ENCODE measurements at regions not wholly inside any gene's neighbourhood (a gene's known extent, or its start where the extent isn't known, plus 50 kb on each side); places are given as distances from the start of the nearest gene placed in this dataset.

DNA sequence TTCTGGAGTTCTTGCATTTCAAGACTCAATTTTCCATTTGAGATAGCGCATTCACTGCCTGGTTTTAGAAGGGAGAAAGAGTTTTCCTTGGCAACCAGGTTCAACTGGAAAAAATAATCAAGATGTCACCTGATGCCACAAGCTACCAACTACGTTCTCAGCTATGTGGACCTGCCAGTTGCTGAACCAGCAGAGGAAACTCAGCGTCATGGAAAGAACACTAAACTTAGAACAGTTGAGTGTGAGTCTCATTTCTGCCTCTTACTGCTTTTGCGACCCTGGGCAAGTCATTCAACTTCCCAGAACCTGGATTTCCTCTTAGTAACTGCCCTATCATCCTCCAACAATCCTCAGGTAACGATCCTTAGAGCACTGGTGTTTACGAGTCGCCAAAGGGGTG, 373.0 kb upstream of the ESRRG start:
- no peaks in the 10 kb centered on the region for H3K4me1 Mint-ChIP-seq
- no peaks in the 10 kb centered on the region for H3K36me3 Mint-ChIP-seq (ENCODE audit: low read depth)
- no peak overlapping the region for H3K4me3 Mint-ChIP-seq
- ChIA-PET POLR2A (no interaction called here), CTCF (no interaction called here)
- DNase-seq: no peak
- H3K27me3 Mint-ChIP-seq: peaks cover 1% of the 10 kb centered on the region
- no peaks in the 10 kb centered on the region for H3K9me3 Mint-ChIP-seq
- no peak overlapping the region for H3K27ac Mint-ChIP-seq

DNA sequence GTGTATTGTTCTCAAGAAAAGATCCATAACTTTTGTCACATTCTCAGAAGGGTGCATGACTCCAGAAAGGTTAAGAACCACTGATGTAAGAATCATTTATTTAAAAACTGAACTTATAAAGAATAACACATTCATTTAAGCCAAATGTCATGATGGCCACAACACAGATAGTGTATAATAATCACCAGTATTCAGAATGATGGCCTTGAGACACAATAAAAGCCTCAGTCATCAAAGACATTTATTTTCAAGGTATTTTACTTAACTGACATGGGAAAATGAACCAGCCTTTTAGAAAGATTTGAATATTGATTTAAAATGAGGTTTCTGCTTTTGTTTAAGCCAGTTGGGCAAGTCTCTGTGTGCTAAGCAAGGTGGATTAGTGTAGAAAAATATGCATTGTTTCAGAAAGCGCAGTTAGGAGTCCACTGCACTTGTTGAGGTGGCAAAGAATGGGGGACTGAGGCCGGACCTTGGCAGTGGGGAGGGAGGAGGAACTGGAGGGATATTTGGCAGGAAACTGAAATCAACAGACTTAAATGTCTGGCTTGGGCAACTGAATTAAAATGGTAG, 371.9 kb upstream of the ESRRG start:
- CTCF ChIA-PET: no interaction called here
- Mint-ChIP-seq H3K9me3 (no peaks in the 10 kb centered on the region), H3K27ac (no peak overlapping the region), H3K4me1 (peaks cover under 1% of the 10 kb centered on the region), H3K4me3 (no peak overlapping the region), H3K36me3 (ENCODE audit: low read depth) (no peaks in the 10 kb centered on the region), H3K27me3 (peaks cover 6% of the 10 kb centered on the region)
- no peak for DNase-seq
- POLR2A ChIA-PET: no interaction called here

DNA sequence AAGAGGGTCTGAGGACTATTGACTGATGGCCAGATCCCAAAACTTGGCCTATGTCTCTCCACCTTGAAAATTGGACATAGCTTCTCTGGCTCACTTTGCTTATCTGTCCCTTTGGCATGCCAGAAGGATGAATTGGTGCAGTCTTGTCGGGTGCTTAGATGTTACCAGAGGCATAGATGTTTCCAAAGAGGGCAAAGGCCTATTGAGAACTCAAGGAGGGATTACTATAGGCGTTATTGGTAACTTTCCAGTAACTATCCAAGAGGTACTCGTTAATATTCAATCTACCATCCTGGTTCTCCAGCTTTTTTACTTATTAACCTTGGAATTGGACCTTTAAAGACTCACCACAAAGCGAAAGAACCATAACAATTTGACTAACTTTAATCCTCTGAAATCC, 368.3 kb upstream of the ESRRG start:
- H3K4me1 Mint-ChIP-seq: peaks cover 3% of the 10 kb centered on the region
- H3K4me3 Mint-ChIP-seq: no peak overlapping the region
- ChIA-PET POLR2A (no interaction called here), CTCF (no interaction called here)
- H3K9me3 Mint-ChIP-seq: no peaks in the 10 kb centered on the region
- H3K36me3 Mint-ChIP-seq (ENCODE audit: low read depth): no peaks in the 10 kb centered on the region
- peaks cover 20% of the 10 kb centered on the region for H3K27me3 Mint-ChIP-seq
- no peak for DNase-seq
- no peak overlapping the region for H3K27ac Mint-ChIP-seq

DNA sequence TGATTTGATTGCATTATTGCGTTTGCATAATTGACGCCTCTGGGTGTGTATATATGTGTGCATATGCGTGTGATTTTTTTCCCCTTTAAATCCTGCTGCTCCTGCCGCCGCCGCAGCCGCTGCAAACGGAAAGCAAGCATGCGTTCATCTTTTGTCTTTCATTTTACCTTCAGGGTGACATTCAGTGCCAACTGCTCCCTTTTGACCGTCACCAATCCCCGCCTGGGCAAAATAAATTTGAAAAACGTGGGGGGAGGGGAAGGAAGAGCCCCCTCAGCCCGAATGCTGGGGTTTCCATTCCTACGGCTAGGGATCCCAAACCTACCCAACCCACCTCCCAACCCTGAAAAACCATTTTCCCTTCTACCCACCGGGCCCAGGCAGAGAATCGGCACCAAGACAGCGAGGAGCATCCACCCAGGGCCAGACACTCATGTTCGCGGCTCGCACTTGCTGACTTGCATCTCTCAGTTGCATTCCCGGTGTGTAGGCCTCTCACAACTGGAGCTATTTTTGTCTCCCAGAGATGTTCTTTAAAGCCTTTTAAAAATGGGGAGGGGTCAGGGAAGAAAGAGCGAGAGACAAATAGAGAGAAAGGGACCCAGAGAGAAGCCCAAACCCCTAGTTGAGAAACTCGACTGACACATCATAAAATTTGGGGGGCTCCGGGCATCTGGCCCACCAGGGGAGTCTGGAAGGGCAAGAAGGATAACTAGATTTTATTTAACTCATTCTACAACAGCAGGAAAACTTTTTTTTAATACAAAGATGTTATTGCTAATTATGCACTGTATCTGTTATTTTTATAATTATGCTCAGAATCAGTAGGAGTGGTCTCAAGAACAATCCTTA, 367.1 kb upstream of the ESRRG start:
- Mint-ChIP-seq H3K27ac (no peak overlapping the region), H3K9me3 (no peaks in the 10 kb centered on the region), H3K4me3 (no peak overlapping the region), H3K27me3 (peaks cover 20% of the 10 kb centered on the region), H3K4me1 (peaks cover 3% of the 10 kb centered on the region), H3K36me3 (ENCODE audit: low read depth) (no peaks in the 10 kb centered on the region)
- ChIA-PET CTCF (no interaction called here), POLR2A (no interaction called here)
- no peak for DNase-seq

DNA sequence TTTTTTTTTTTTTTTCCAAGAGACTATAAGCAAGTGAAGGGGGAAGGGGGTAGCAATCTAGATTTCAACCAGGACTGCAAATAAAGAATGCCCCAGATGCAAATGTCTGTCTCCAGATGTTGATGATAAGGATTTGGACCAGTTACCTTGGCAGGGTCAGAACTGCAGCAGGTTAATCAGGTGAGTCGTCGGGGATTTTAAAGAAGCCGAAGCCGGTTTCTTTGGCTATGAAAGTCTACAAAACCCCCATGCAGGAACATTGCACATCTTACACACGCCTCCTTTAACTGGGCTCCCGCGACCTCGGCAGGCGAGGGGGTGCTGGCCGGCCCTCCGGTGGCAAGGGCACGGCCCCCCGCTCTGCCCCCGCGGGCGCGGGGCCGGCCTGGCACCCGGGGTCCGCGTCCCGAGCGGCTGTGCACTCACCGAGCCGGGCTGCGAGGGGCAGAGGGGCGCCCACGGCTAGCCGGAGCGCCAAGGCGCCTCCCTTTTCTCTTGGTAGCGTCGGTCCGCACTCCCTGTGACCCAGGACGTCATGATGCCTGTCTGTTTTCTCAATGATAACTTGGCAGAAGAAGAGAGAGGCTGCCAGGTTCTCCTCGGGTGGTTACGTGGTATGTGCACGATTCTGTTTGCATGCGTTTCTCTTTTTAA, 366.3 kb upstream of the ESRRG start:
- CTCF ChIA-PET: no interaction called here
- Mint-ChIP-seq H3K4me3 (no peak overlapping the region), H3K9me3 (no peaks in the 10 kb centered on the region), H3K27me3 (peaks cover 20% of the 10 kb centered on the region), H3K4me1 (peaks cover 3% of the 10 kb centered on the region), H3K36me3 (ENCODE audit: low read depth) (no peaks in the 10 kb centered on the region), H3K27ac (no peak overlapping the region)
- no peak for DNase-seq
- POLR2A ChIA-PET: no interaction called here

DNA sequence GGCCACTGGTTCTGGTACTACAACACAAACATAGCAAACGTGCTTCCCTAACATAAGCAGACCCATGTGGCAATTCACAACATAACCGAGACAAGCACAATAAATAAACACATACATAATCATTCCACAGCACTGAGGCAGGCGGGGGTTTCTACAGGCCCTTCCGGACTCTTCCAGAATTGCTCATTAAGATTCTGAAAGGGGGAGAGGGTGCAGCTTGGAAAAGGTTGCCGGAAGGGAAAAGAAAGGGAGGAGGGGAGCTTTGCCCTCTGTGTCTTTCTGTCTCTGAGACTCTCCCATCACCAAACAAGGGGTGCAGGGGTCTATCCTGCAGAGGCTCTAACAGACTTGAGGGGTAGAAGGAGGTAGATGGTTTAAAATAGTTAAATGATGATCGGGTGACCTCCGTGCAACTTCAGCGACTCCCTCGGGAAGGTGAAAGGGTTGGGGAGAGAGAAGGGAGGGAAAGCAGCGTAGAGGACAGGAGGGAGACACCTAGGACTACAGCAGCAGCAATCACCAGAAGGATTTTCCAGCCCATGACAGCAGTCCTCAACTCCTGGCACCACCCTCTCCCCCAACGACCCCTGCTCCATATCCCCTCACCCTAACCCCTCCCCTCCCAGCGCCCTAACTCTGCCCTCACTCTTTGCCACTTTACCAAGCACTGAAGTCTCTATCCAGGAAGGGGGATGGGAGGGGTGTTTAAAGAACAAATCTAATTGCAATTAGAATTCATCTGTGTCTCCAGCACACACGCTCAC, 365.5 kb upstream of the ESRRG start:
- Mint-ChIP-seq H3K36me3 (ENCODE audit: low read depth) (no peaks in the 10 kb centered on the region), H3K27ac (no peak overlapping the region), H3K4me1 (peaks cover 3% of the 10 kb centered on the region), H3K9me3 (no peaks in the 10 kb centered on the region), H3K27me3 (peaks cover 20% of the 10 kb centered on the region), H3K4me3 (no peak overlapping the region)
- no peak for DNase-seq
- ChIA-PET CTCF (no interaction called here), POLR2A (no interaction called here)

DNA sequence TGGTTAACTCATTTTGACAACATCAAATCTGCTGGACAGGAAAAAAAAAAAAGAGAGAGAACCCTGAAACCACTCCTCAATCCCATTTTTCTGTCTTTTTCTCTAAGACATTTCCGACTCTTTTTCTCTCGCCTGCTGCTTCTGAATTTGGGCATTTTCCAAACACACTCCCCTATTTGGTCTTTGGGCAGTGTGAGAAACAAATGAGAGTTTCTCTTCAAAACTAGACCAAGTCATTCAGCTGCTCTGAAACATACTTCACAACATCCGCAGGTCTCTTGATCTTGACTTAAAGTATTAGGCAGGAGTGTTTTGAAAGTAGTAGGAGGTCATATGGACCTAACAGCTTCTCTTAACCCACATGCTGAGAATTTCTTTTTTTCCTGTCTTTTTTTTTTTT, 364.8 kb upstream of the ESRRG start:
- Mint-ChIP-seq H3K4me3 (no peak overlapping the region), H3K36me3 (ENCODE audit: low read depth) (no peaks in the 10 kb centered on the region), H3K4me1 (peaks cover 3% of the 10 kb centered on the region), H3K27me3 (peaks cover 20% of the 10 kb centered on the region), H3K9me3 (no peaks in the 10 kb centered on the region), H3K27ac (no peak overlapping the region)
- CTCF ChIA-PET: interaction anchor here (0.6 kb wide), 1 partner anchor 10 kb away, joined by 3 read pairs; no protein-coding TSS in a partner anchor
- DNase-seq: no peak
- POLR2A ChIA-PET: no interaction called here

DNA sequence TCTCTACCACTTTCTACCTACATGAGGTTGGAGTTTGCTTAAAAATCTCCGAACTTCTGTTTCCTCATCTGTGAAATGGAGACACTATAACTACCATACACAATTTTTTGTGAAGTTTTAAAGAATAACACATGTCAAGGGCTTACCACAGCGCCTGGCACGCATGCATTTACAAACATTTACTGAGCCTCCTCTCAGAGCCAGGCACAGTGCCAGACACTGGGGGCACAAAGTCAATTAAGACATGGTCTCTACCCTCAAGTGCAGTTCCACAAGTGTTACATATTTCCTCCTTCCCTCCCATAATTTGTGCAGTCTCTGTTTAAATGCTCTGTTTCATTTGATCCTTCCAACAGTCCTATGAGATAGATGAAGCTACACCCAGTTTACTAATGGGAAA, 356.4 kb upstream of the ESRRG start:
- Mint-ChIP-seq H3K27ac (no peak overlapping the region), H3K36me3 (ENCODE audit: low read depth) (no peaks in the 10 kb centered on the region), H3K27me3 (no peaks in the 10 kb centered on the region), H3K9me3 (no peaks in the 10 kb centered on the region), H3K4me1 (no peaks in the 10 kb centered on the region), H3K4me3 (no peak overlapping the region)
- ChIA-PET POLR2A (no interaction called here), CTCF (no interaction called here)
- DNase-seq: no peak

DNA sequence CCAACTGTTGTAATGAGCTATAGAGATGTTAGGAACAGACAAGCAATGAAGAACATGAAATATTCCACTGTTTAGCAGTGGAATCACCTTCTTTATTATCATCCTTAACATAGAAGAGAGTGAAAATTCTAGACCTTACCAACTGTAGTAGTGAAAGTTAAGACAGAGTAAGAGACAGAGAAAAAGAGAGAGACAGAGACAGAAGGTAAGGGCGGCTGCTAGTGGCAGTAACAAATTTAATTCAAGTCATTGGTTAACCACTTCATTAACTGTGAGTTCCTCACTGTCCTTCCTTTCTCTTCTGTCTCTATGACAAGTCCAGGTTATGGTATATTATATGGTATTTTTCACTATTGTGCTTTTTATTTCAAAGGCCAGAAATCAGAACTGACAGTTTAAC, 355.7 kb upstream of the ESRRG start:
- Mint-ChIP-seq H3K4me3 (no peak overlapping the region), H3K9me3 (no peaks in the 10 kb centered on the region), H3K4me1 (no peaks in the 10 kb centered on the region), H3K27me3 (no peaks in the 10 kb centered on the region), H3K27ac (no peak overlapping the region), H3K36me3 (ENCODE audit: low read depth) (no peaks in the 10 kb centered on the region)
- POLR2A ChIA-PET: no interaction called here
- no peak for DNase-seq
- CTCF ChIA-PET: no interaction called here

DNA sequence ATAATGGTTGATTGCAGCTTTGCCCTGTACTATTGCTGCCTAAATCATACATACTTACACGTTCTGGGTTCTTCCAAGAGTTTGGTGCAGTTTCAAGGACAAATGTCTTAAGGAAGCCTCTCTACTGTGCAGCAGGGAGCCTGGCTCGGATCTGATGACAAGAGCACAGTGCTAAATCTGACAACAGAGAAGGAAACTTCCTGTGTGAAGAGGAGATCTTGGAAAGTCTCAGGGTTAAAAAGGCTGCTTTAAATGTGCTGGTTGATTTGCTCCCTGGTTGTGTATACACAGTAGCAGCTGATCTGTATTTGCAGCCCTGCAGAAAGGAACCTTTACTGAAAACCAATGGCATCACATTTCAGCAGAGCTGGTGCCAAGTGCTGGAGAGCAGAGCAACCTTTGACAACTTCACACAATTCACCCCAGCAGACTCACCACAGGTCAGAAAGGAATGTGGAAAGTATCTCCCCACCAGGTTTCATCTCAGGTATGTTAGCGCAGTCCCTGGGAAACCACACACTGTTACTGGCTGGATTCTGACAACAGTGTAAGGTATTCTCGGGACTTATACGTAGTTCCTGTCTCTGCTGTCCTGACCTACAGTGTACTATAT, 355.0 kb upstream of the ESRRG start:
- Mint-ChIP-seq H3K9me3 (no peaks in the 10 kb centered on the region), H3K27ac (no peak overlapping the region), H3K4me1 (no peaks in the 10 kb centered on the region), H3K36me3 (ENCODE audit: low read depth) (no peaks in the 10 kb centered on the region), H3K27me3 (no peaks in the 10 kb centered on the region), H3K4me3 (no peak overlapping the region)
- ChIA-PET CTCF (interaction anchor here (0.6 kb wide), 1 partner anchor 10 kb away, joined by 3 read pairs; no protein-coding TSS in a partner anchor), POLR2A (no interaction called here)
- no peak for DNase-seq

DNA sequence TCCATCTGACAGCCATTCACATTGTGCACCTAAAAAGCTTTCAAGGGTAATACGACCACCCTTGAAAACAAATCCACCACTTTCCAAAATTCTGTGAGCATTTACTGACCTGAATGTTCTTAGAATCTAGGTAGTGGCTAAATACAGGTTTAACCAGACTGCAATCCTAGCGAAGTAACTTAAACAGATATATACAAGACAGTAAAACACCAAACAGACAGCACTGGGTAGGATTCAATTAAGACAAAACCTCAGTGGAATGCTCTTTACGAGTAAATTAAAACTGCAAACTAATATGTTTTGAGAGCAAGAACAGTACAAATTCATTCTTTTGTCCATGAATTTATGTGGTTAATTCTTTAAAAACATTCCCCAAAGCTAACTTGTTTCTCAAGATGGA, 354.2 kb upstream of the ESRRG start:
- no peak overlapping the region for H3K4me3 Mint-ChIP-seq
- H3K27me3 Mint-ChIP-seq: no peaks in the 10 kb centered on the region
- no peaks in the 10 kb centered on the region for H3K36me3 Mint-ChIP-seq (ENCODE audit: low read depth)
- H3K9me3 Mint-ChIP-seq: no peaks in the 10 kb centered on the region
- CTCF ChIA-PET: no interaction called here
- no peak overlapping the region for H3K27ac Mint-ChIP-seq
- POLR2A ChIA-PET: no interaction called here
- no peaks in the 10 kb centered on the region for H3K4me1 Mint-ChIP-seq
- no peak for DNase-seq

DNA sequence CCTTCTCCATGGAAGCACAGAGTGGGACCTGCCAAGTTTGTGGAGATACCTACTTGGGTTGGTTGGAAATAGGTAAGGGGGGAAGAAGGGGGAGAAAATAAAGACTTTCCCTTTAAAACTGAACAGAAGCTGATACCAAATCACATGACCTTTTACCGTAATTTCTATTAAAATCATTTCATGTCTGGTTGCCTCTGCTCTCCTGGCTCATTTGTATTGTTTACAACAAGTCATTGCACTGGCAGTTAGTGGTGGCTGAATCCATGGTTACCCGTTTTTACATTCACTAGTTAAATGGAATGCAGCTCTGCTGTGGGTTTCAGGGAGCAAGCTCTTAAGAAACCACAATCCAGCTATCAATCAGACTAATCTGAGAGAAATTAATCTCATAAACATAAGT, 353.7 kb upstream of the ESRRG start:
- DNase-seq: no peak
- no peak overlapping the region for H3K4me3 Mint-ChIP-seq
- no peaks in the 10 kb centered on the region for H3K27me3 Mint-ChIP-seq

DNA sequence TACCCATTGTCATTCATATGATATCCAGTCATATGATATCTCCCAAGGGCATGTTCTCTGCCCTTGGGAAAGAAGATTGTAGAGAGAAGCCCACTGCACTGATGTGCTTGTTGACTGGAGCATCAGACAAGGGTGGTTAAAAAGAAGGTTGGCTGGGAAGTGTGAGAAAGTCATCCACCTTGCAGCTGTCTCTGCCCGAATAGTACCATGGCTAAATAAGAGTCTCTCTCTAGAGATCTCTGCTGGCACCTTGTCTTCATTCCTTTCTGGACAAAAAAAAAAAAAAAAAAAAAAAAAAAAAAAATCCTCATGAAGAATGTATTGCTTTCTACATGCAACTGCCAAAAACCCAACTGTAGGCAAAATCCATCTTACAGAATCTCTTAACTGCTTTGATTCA, 349.7 kb upstream of the ESRRG start:
- H3K4me1 Mint-ChIP-seq: no peaks in the 10 kb centered on the region
- CTCF ChIA-PET: no interaction called here
- H3K4me3 Mint-ChIP-seq: no peak overlapping the region
- no peak overlapping the region for H3K27ac Mint-ChIP-seq
- no peak for DNase-seq
- H3K27me3 Mint-ChIP-seq: no peaks in the 10 kb centered on the region
- POLR2A ChIA-PET: no interaction called here
- H3K9me3 Mint-ChIP-seq: no peaks in the 10 kb centered on the region
- H3K36me3 Mint-ChIP-seq (ENCODE audit: low read depth): no peaks in the 10 kb centered on the region

More for the DNA sequence above, 353.7 kb upstream of the ESRRG start:
- ChIA-PET POLR2A (no interaction called here), CTCF (no interaction called here)
- no peaks in the 10 kb centered on the region for H3K36me3 Mint-ChIP-seq (ENCODE audit: low read depth)
- H3K27ac Mint-ChIP-seq: no peak overlapping the region
- H3K9me3 Mint-ChIP-seq: no peaks in the 10 kb centered on the region
- no peaks in the 10 kb centered on the region for H3K4me1 Mint-ChIP-seq
